Esophagus muscularis mucosa (tissue), 4 donors: ENCODE measurements at regions not wholly inside any gene's neighbourhood (a gene's known extent, or its start where the extent isn't known, plus 50 kb on each side); places are given as distances from the start of the nearest gene placed in this dataset.

ENCODE experiments used
- EP300 ChIP-seq: sonication (generic); formaldehyde crosslinking; IDR thresholded peaks from one replicate; pipeline ENCODE4 v1.6.1; 2017; ENCODE audit warnings: antibody characterized with exemption
- POLR2A ChIP-seq: fragments of 450-650 bp; IDR thresholded peaks from one replicate; pipeline ENCODE4 v1.6.1; 2017; ENCODE audit warnings: antibody characterized with exemption, moderate library complexity, mild to moderate bottlenecking, low read depth
- TF ChIP-seq, protein P1 (sequence below), 3 experiments: fragments of 200-600 bp in 2 of 3; fragments of 450-650 bp in 1 of 3; sonication (generic) in 2 of 3; IDR thresholded peaks; one replicate each; pipeline ENCODE4 v1.5.1; 2017 to 2019; ENCODE audit warnings: antibody characterized with exemption in 3 of 3, mild to moderate bottlenecking in 2 of 3, moderate library complexity in 1 of 3

DNA sequence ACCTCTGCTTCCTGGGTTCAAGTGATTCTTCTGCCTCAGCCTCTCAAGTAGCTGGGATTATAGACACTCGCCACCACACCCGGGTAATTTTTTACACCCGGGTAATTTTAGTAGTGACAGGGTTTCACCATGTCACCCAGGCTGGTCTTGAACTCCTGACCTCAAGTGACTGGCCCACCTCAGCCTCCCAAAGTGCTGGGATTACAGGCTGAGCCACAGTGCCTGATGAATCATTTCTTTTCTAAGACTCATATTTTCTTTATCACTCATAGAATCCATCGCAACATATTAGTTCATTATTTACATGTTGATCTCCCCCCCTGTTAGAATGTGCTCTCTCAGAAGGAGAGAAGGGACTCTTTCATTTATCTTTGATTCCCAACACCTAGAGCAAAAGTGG lies 109.5 kb upstream of the PTPRG start:
- TF ChIP-seq, protein P1, sequence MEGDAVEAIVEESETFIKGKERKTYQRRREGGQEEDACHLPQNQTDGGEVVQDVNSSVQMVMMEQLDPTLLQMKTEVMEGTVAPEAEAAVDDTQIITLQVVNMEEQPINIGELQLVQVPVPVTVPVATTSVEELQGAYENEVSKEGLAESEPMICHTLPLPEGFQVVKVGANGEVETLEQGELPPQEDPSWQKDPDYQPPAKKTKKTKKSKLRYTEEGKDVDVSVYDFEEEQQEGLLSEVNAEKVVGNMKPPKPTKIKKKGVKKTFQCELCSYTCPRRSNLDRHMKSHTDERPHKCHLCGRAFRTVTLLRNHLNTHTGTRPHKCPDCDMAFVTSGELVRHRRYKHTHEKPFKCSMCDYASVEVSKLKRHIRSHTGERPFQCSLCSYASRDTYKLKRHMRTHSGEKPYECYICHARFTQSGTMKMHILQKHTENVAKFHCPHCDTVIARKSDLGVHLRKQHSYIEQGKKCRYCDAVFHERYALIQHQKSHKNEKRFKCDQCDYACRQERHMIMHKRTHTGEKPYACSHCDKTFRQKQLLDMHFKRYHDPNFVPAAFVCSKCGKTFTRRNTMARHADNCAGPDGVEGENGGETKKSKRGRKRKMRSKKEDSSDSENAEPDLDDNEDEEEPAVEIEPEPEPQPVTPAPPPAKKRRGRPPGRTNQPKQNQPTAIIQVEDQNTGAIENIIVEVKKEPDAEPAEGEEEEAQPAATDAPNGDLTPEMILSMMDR (IDR thresholded peaks at IDR 0.05): no peak
- TF ChIP-seq EP300 (no peak), POLR2A (no peak)
